ENCODE measurements at regions not wholly inside any gene's neighbourhood (a gene's known extent, or its start where the extent isn't known, plus 50 kb on each side); places are given as distances from the start of the nearest gene placed in this dataset.

GRCh38 chr21:25412100-25412499 lies 195.2 kb downstream of the MRPL39 start:
- Mint-ChIP-seq H3K4me1 (ENCODE audit: low read depth) (peaks cover 10% of the 10 kb centered on the region), H3K9me3 (peaks cover 10% of the 10 kb centered on the region), H3K36me3 (ENCODE audit: low read depth) (peaks cover 6% of the 10 kb centered on the region), H3K27ac (no peak overlapping the region), H3K27me3 (ENCODE audit: low read depth) (no peaks in the 10 kb centered on the region), H3K4me3 (ENCODE audit: low read depth) (no peak overlapping the region)
- DNase-seq (ENCODE audit: low spot score) = no peak
- intact Hi-C loops (cut with micrococcal nuclease) = no loop called here

GRCh38 chr21:25409978-25410377 lies 197.3 kb downstream of the MRPL39 start:
- no peak for DNase-seq (ENCODE audit: low spot score)
- H3K36me3 Mint-ChIP-seq (ENCODE audit: low read depth) = peaks cover 4% of the 10 kb centered on the region

GRCh38 chr21:25408666-25409065 lies 198.6 kb downstream of the MRPL39 start:
- DNase-seq (ENCODE audit: low spot score) = no peak
- no peak overlapping the region for H3K27ac Mint-ChIP-seq
- no peaks in the 10 kb centered on the region for H3K36me3 Mint-ChIP-seq (ENCODE audit: low read depth)
- H3K4me1 Mint-ChIP-seq (ENCODE audit: low read depth) = peaks cover 10% of the 10 kb centered on the region
- no peaks in the 10 kb centered on the region for H3K27me3 Mint-ChIP-seq (ENCODE audit: low read depth)
- H3K4me3 Mint-ChIP-seq (ENCODE audit: low read depth) = no peak overlapping the region
- H3K9me3 Mint-ChIP-seq = no peaks in the 10 kb centered on the region
- intact Hi-C loops (cut with micrococcal nuclease) = no loop called here

More at GRCh38 chr21:25409978-25410377, 197.3 kb downstream of the MRPL39 start:
- Mint-ChIP-seq H3K27ac (no peak overlapping the region), H3K9me3 (peaks cover 8% of the 10 kb centered on the region), H3K4me1 (ENCODE audit: low read depth) (peaks cover 10% of the 10 kb centered on the region), H3K27me3 (ENCODE audit: low read depth) (no peaks in the 10 kb centered on the region), H3K4me3 (ENCODE audit: low read depth) (no peak overlapping the region)
- intact Hi-C loops (cut with micrococcal nuclease) = no loop called here

GRCh38 chr21:25406887-25407579 lies 200.2 kb downstream of the MRPL39 start:
- Mint-ChIP-seq H3K27me3 (ENCODE audit: low read depth) (no peaks in the 10 kb centered on the region), H3K27ac (no peak overlapping the region), H3K4me1 (ENCODE audit: low read depth) (peaks cover 21% of the 10 kb centered on the region), H3K36me3 (ENCODE audit: low read depth) (peaks cover 7% of the 10 kb centered on the region), H3K9me3 (no peaks in the 10 kb centered on the region), H3K4me3 (ENCODE audit: low read depth) (no peak overlapping the region)
- DNase-seq (ENCODE audit: low spot score) = no peak
- intact Hi-C loops (cut with micrococcal nuclease) = no loop called here

- DNase-seq (ENCODE audit: low spot score) = no peak
- Mint-ChIP-seq H3K9me3 (no peaks in the 10 kb centered on the region), H3K27me3 (ENCODE audit: low read depth) (no peaks in the 10 kb centered on the region), H3K4me3 (ENCODE audit: low read depth) (no peak overlapping the region), H3K36me3 (ENCODE audit: low read depth) (peaks cover 7% of the 10 kb centered on the region), H3K4me1 (ENCODE audit: low read depth) (peaks cover 22% of the 10 kb centered on the region), H3K27ac (no peak overlapping the region)
- intact Hi-C loops (cut with micrococcal nuclease) = no loop called here
Measured at GRCh38 chr21:25405984-25406383, 201.3 kb downstream of the MRPL39 start.

- no peaks in the 10 kb centered on the region for H3K27me3 Mint-ChIP-seq (ENCODE audit: low read depth)
- peak overlapping the region; percentile 5 for H3K27ac Mint-ChIP-seq
- no peak for DNase-seq (ENCODE audit: low spot score)
- no peaks in the 10 kb centered on the region for H3K9me3 Mint-ChIP-seq
- H3K4me1 Mint-ChIP-seq (ENCODE audit: low read depth) = peaks cover 14% of the 10 kb centered on the region
- intact Hi-C loops (cut with micrococcal nuclease) = no loop called here
- H3K4me3 Mint-ChIP-seq (ENCODE audit: low read depth) = no peak overlapping the region
- peaks cover 7% of the 10 kb centered on the region for H3K36me3 Mint-ChIP-seq (ENCODE audit: low read depth)
Measured at GRCh38 chr21:25402134-25402961, 204.9 kb downstream of the MRPL39 start.

GRCh38 chr21:25400427-25400826 lies 206.9 kb downstream of the MRPL39 start:
- H3K9me3 Mint-ChIP-seq = no peaks in the 10 kb centered on the region
- no peak for DNase-seq (ENCODE audit: low spot score)
- H3K4me3 Mint-ChIP-seq (ENCODE audit: low read depth) = no peak overlapping the region
- no peak overlapping the region for H3K27ac Mint-ChIP-seq
- intact Hi-C loops (cut with micrococcal nuclease) = no loop called here
- H3K27me3 Mint-ChIP-seq (ENCODE audit: low read depth) = no peaks in the 10 kb centered on the region
- H3K4me1 Mint-ChIP-seq (ENCODE audit: low read depth) = peaks cover 24% of the 10 kb centered on the region
- H3K36me3 Mint-ChIP-seq (ENCODE audit: low read depth) = peaks cover 7% of the 10 kb centered on the region

GRCh38 chr21:25398630-25399029 lies 208.7 kb downstream of the MRPL39 start:
- Mint-ChIP-seq H3K27ac (no peak overlapping the region), H3K4me1 (ENCODE audit: low read depth) (peaks cover 27% of the 10 kb centered on the region), H3K27me3 (ENCODE audit: low read depth) (no peaks in the 10 kb centered on the region), H3K9me3 (no peaks in the 10 kb centered on the region), H3K4me3 (ENCODE audit: low read depth) (no peak overlapping the region), H3K36me3 (ENCODE audit: low read depth) (peaks cover 7% of the 10 kb centered on the region)
- no peak for DNase-seq (ENCODE audit: low spot score)
- intact Hi-C loops (cut with micrococcal nuclease) = no loop called here

GRCh38 chr21:25396135-25396711 lies 211.1 kb downstream of the MRPL39 start:
- H3K27me3 Mint-ChIP-seq (ENCODE audit: low read depth) = no peaks in the 10 kb centered on the region
- intact Hi-C loops (cut with micrococcal nuclease) = loop anchor here (1.0 kb wide), 7 partner anchors 25 to 177 kb away; no protein-coding TSS in a partner anchor
- H3K27ac Mint-ChIP-seq = peak overlapping the region; percentile 88
- no peaks in the 10 kb centered on the region for H3K36me3 Mint-ChIP-seq (ENCODE audit: low read depth)
- H3K4me3 Mint-ChIP-seq (ENCODE audit: low read depth) = peak overlapping the region; percentile 2
- DNase-seq (ENCODE audit: low spot score) = peak; percentile 48
- H3K4me1 Mint-ChIP-seq (ENCODE audit: low read depth) = peaks cover 17% of the 10 kb centered on the region
- H3K9me3 Mint-ChIP-seq = no peaks in the 10 kb centered on the region

GRCh38 chr21:25391777-25392176 lies 215.5 kb downstream of the MRPL39 start:
- Mint-ChIP-seq H3K4me3 (ENCODE audit: low read depth) (no peak overlapping the region), H3K4me1 (ENCODE audit: low read depth) (peaks cover 21% of the 10 kb centered on the region), H3K36me3 (ENCODE audit: low read depth) (no peaks in the 10 kb centered on the region), H3K9me3 (no peaks in the 10 kb centered on the region), H3K27me3 (ENCODE audit: low read depth) (no peaks in the 10 kb centered on the region), H3K27ac (no peak overlapping the region)
- intact Hi-C loops (cut with micrococcal nuclease) = no loop called here
- DNase-seq (ENCODE audit: low spot score) = no peak

GRCh38 chr21:25390701-25391100 lies 216.6 kb downstream of the MRPL39 start:
- H3K27me3 Mint-ChIP-seq (ENCODE audit: low read depth) = no peaks in the 10 kb centered on the region
- no peak overlapping the region for H3K27ac Mint-ChIP-seq
- no peaks in the 10 kb centered on the region for H3K36me3 Mint-ChIP-seq (ENCODE audit: low read depth)
- intact Hi-C loops (cut with micrococcal nuclease) = no loop called here
- no peak overlapping the region for H3K4me3 Mint-ChIP-seq (ENCODE audit: low read depth)
- no peak for DNase-seq (ENCODE audit: low spot score)
- H3K9me3 Mint-ChIP-seq = no peaks in the 10 kb centered on the region
- peaks cover 15% of the 10 kb centered on the region for H3K4me1 Mint-ChIP-seq (ENCODE audit: low read depth)

- H3K27ac Mint-ChIP-seq = no peak overlapping the region
Measured at GRCh38 chr21:25387665-25388064, 219.6 kb downstream of the MRPL39 start.

More at GRCh38 chr21:25387665-25388064, 219.6 kb downstream of the MRPL39 start:
- Mint-ChIP-seq H3K27me3 (ENCODE audit: low read depth) (no peaks in the 10 kb centered on the region), H3K4me3 (ENCODE audit: low read depth) (no peak overlapping the region), H3K36me3 (ENCODE audit: low read depth) (no peaks in the 10 kb centered on the region), H3K9me3 (no peaks in the 10 kb centered on the region), H3K4me1 (ENCODE audit: low read depth) (peaks cover 15% of the 10 kb centered on the region)
- no peak for DNase-seq (ENCODE audit: low spot score)
- intact Hi-C loops (cut with micrococcal nuclease) = loop anchor here (10.0 kb wide), 1 partner anchor 493 kb away; no protein-coding TSS in a partner anchor
